ENCODE measurements at regions not wholly inside any gene's neighbourhood (a gene's known extent, or its start where the extent isn't known, plus 50 kb on each side); places are given as distances from the start of the nearest gene placed in this dataset.
"Not testable (repeated sequence)": the region's sequence is repeated elsewhere in the genome, so short reads cannot be mapped to it uniquely, and the experiment has no call there.

DNA sequence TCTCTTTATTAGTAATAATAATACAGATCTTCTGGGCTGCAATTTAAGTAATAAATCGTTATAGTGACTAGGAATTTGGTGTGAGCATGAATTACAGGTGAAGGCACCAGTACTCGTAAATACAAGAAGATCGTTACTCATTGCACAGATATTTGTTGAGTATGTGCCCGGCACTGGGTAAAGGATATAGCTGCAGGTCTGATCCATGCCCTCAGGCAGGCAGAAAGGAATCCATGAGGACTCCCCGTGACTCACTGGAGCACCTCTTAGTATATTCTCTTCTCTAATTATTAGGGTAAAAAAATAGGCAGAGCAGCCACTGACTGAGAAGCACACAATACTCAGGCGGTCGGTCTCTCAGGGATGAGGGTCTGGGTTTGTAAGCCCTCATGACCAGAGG lies 868.3 kb downstream of the RAB28 start:
- DNase-seq (ENCODE audit: low spot score): no peak
- Histone ChIP-seq H3K27ac (no peak overlapping the region), H3K4me3 (no peak overlapping the region)
- no peak for TF ChIP-seq CTCF (IDR thresholded peaks at IDR 0.05)

- TF ChIP-seq CTCF (IDR thresholded peaks at IDR 0.05): no peak
- H3K4me3 ChIP-seq: no peak overlapping the region
- no peak for DNase-seq (ENCODE audit: low spot score)
- H3K27ac ChIP-seq: no peak overlapping the region
Observed at GRCh38 chr4:12612876-12613275, 871.3 kb downstream of the RAB28 start.

GRCh38 chr4:12609212-12609875 lies 874.8 kb downstream of the RAB28 start:
- H3K4me3 ChIP-seq; H3K27ac ChIP-seq; DNase-seq (ENCODE audit: low spot score): not testable (repeated sequence)

- TF ChIP-seq CTCF (IDR thresholded peaks at IDR 0.05): no peak
- no peak for DNase-seq (ENCODE audit: low spot score)
- Histone ChIP-seq H3K4me3 (no peak overlapping the region), H3K27ac (no peak overlapping the region)
Observed at GRCh38 chr4:12595986-12596385, 888.2 kb downstream of the RAB28 start.

DNA sequence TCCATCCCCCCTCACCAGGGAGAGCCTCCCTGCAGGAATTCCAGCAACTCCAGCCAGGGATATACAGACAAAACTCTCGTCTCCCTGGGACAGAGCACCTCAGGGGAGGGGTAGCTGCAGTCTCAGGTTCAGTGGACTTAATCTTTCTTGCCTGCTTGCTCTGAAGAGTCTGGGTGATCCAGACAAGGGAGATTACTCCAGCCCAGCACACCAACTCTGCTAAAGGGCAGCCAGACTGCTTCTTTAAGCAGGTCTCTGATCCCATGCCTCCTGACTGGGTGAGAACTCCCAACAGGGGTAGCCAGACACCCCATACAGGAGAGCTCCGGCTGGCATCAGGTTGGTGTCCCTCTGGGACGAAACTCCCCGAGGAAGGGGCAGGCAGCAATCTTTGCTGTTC lies 888.7 kb downstream of the RAB28 start:
- no peak for TF ChIP-seq CTCF (IDR thresholded peaks at IDR 0.05)
- no peak for DNase-seq (ENCODE audit: low spot score)
- no peak overlapping the region for H3K4me3 ChIP-seq
- no peak overlapping the region for H3K27ac ChIP-seq

DNA sequence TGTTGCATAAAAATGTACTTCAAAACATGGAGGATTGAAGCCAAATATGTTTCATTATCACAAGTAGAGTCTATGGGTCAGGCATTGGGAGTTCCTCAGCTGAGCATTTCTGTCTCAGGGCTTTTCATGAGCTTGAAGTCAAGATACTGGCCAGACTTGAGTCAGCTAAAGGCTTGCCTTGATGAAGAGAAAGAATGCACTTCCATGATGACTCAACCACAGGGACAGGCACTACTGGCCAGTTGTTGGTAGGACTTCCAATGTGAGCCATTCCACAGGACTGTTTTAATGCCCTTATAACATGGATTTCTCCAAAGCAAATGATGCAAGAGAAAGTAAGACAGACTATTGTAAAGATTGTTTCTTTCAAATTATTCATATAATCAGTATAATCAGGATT lies 895.6 kb downstream of the RAB28 start:
- no peak for TF ChIP-seq CTCF (IDR thresholded peaks at IDR 0.05)
- no peak for DNase-seq (ENCODE audit: low spot score)
- H3K27ac ChIP-seq: no peak overlapping the region

GRCh38 chr4:12586242-12587006 lies 897.7 kb downstream of the RAB28 start:
- Histone ChIP-seq H3K4me3 (no peak overlapping the region), H3K27ac (no peak overlapping the region)
- no peak for TF ChIP-seq CTCF (IDR thresholded peaks at IDR 0.05)
- DNase-seq (ENCODE audit: low spot score): no peak

More for the DNA sequence above, 895.6 kb downstream of the RAB28 start:
- no peak overlapping the region for H3K4me3 ChIP-seq
